OCI-LY7 (cell line): ENCODE measurements at regions not wholly inside any gene's neighbourhood (a gene's known extent, or its start where the extent isn't known, plus 50 kb on each side); places are given as distances from the start of the nearest gene placed in this dataset.

ENCODE experiments used
- BruUV-seq: library from RNA; stranded (reverse); fragments of 400-500 nt; replicated peaks from 2 replicates; lab custom pipeline; 2021; lab: Mats Ljungman, UMichigan
- CTCF ChIA-PET: fragments of 300-600 bp; sonication (Branson Sonifier 250); formaldehyde crosslinking; loops from one replicate; lab custom pipeline; 2022; ENCODE audit warnings: antibody characterized with exemption; ENCODE audit not compliant: unreplicated experiment; lab: Charles Lee
- POLR2A ChIA-PET: fragments of 300-600 bp; sonication (Branson Sonifier 250); formaldehyde crosslinking; loops from one replicate; lab custom pipeline; 2022; ENCODE audit warnings: antibody characterized with exemption; lab: Charles Lee
- DNase-seq: peaks from one replicate; pipeline ENCODE4 v3.0.0-alpha.2; 2015; ENCODE audit warnings: low spot score
- H2AFZ ChIP-seq: fragments of 200-600 bp; sonication (generic), shearing (Covaris generic); 2 replicates; pipeline ENCODE4 v1.6.1; 2014; ENCODE audit warnings: mild to moderate bottlenecking, antibody characterized with exemption, low read length, moderate library complexity
- H3K27ac ChIP-seq: fragments of 200-600 bp; sonication (generic); 2 replicates; pipeline ENCODE4 v1.5.1; 2014; ENCODE audit warnings: mixed run types, low read depth, mild to moderate bottlenecking, moderate library complexity, low read length, inconsistent platforms; ENCODE audit not compliant: poor library complexity, severe bottlenecking
- H3K36me3 ChIP-seq: fragments of 200-600 bp; sonication (generic); 2 replicates; pipeline ENCODE4 v1.6.1; 2014; ENCODE audit warnings: mild to moderate bottlenecking, antibody characterized with exemption, low read length, moderate library complexity, mixed read lengths; ENCODE audit not compliant: insufficient read depth
- H3K4me1 ChIP-seq: fragments of 200-600 bp; sonication (generic); 2 replicates; pipeline ENCODE4 v1.5.1; 2014; ENCODE audit warnings: mild to moderate bottlenecking, low read length; ENCODE audit not compliant: insufficient read depth, poor library complexity, severe bottlenecking
- H3K4me2 ChIP-seq: fragments of 200-600 bp; sonication (generic); 2 replicates; pipeline ENCODE4 v1.6.1; 2014; ENCODE audit warnings: mild to moderate bottlenecking, low read length
- H3K4me3 ChIP-seq: fragments of 200-600 bp; sonication (generic); 2 replicates; pipeline ENCODE4 v1.5.1; 2014; ENCODE audit warnings: mild to moderate bottlenecking, low read depth, low read length; ENCODE audit not compliant: poor library complexity, severe bottlenecking
- H3K79me2 ChIP-seq: fragments of 200-600 bp; sonication (generic); 2 replicates; pipeline ENCODE4 v1.6.1; 2016; ENCODE audit warnings: low read depth, mild to moderate bottlenecking, low read length, moderate library complexity, mixed read lengths; ENCODE audit not compliant: insufficient read depth
- H3K9me2 ChIP-seq: fragments of 200-600 bp; sonication (generic); 2 replicates; pipeline ENCODE4 v1.6.1; 2016; ENCODE audit warnings: mild to moderate bottlenecking, low read length, mixed read lengths; ENCODE audit not compliant: insufficient read depth
- H3K9me3 ChIP-seq: fragments of 200-600 bp; sonication (generic); 2 replicates; pipeline ENCODE4 v1.6.1; 2014; ENCODE audit warnings: mild to moderate bottlenecking, mixed run types, low read length, mixed read lengths
- H4K20me1 ChIP-seq: fragments of 200-600 bp; sonication (generic); 2 replicates; pipeline ENCODE4 v1.6.1; 2014; ENCODE audit warnings: mild to moderate bottlenecking, antibody characterized with exemption, low read length, moderate library complexity, mixed read lengths; ENCODE audit not compliant: insufficient read depth
- EZH2phosphoT487 ChIP-seq: fragments of 200-600 bp; sonication (generic); IDR thresholded peaks from 2 replicates; pipeline ENCODE4 v1.6.1; 2018; ENCODE audit warnings: low read depth, borderline replicate concordance, mild to moderate bottlenecking, mixed run types, antibody characterized with exemption, low read length, moderate library complexity, mixed read lengths
- intact Hi-C: fragments of 100-400 bp; cut with micrococcal nuclease; formaldehyde crosslinking; loops from one replicate; pipeline ENCODE4 v1.10.0; 2022; ENCODE audit not compliant: unreplicated experiment
- TF ChIP-seq, protein P1 (sequence below): fragments of 200-600 bp; sonication (generic); conservative IDR thresholded peaks from 2 replicates; pipeline ENCODE4 v1.5.1; 2014; ENCODE audit warnings: mild to moderate bottlenecking, antibody characterized with exemption, low read length, moderate library complexity, mixed read lengths

DNA sequence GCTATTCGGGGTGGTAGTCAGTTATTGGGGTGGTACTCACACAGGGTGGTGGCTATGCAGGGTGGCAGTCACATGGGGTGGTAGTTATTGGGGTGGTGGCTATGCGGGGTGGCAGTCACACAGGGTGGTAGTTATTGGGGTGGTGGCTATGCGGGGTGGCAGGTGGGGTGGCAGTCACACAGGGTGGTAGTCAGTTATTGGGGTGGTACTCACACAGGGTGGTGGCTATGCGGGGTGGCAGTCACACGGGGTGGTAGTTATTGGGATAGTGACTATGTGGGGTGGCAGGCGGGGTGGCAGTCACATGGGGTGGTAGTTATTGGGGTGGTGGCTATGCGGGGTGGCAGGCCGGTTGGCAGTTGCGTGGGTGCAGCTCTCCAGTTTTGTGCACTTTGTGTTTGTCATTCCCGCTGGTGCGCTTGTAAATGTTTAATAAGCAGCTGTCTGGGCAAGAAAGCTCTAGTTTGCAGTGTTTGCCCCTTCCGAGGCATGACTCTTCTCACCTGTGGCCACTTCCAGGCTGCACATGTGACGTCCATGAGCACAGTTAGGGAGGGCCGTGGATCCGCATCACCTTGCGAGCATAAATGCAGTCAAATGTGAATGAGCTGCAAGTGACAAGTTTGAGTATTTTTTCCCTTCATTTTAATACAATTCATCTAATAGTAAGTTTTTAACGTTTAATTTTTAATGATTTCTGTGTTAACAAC, 219.0 kb upstream of the CST7 start:
- no TSS peak for BruUV-seq
- Histone ChIP-seq H2AFZ (no peak overlapping the region), H3K27ac (no peak overlapping the region), H3K9me3 (no peaks in the 10 kb centered on the region), H3K9me2 (no peaks in the 10 kb centered on the region), H3K4me2 (no peak overlapping the region), H4K20me1 (no peaks in the 10 kb centered on the region), H3K36me3 (no peaks in the 10 kb centered on the region), H3K4me1 (no peaks in the 10 kb centered on the region), H3K79me2 (no peaks in the 10 kb centered on the region), H3K4me3 (no peak overlapping the region)
- intact Hi-C loops: no loop called here
- DNase-seq: no peak
- POLR2A ChIA-PET: no interaction called here
- TF ChIP-seq, protein P1, sequence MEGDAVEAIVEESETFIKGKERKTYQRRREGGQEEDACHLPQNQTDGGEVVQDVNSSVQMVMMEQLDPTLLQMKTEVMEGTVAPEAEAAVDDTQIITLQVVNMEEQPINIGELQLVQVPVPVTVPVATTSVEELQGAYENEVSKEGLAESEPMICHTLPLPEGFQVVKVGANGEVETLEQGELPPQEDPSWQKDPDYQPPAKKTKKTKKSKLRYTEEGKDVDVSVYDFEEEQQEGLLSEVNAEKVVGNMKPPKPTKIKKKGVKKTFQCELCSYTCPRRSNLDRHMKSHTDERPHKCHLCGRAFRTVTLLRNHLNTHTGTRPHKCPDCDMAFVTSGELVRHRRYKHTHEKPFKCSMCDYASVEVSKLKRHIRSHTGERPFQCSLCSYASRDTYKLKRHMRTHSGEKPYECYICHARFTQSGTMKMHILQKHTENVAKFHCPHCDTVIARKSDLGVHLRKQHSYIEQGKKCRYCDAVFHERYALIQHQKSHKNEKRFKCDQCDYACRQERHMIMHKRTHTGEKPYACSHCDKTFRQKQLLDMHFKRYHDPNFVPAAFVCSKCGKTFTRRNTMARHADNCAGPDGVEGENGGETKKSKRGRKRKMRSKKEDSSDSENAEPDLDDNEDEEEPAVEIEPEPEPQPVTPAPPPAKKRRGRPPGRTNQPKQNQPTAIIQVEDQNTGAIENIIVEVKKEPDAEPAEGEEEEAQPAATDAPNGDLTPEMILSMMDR: no peak
- TF ChIP-seq EZH2phosphoT487: no peak
- CTCF ChIA-PET: no interaction called here

DNA sequence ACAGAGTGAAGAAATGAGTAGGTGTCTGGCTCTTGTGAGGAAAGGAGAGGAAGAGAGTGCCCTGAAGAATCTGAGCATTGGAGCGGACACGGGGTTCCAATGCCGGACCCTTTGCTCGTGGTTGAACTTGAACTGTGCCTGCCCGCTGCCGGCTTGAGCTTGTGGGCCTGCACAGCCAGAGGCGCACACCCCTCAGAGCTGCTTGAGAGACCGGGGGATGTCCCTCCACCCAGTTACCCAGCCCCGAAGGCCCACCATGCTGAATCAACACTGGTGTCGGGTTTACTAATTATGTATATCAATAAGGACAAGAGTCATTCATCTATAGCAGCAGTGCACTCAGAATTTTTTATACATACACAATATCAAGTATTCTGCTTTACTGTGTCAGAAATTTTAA, 218.3 kb upstream of the CST7 start:
- H3K4me2 ChIP-seq: no peak overlapping the region
- no peaks in the 10 kb centered on the region for H3K9me2 ChIP-seq
- no peak overlapping the region for H3K4me3 ChIP-seq
- intact Hi-C loops: no loop called here
- no peaks in the 10 kb centered on the region for H3K4me1 ChIP-seq
- H3K27ac ChIP-seq: no peak overlapping the region
- TF ChIP-seq, protein P1: no peak
- TF ChIP-seq EZH2phosphoT487: no peak
- no peaks in the 10 kb centered on the region for H3K79me2 ChIP-seq
- H3K9me3 ChIP-seq: no peaks in the 10 kb centered on the region
- no peak for DNase-seq
- no TSS peak for BruUV-seq
- no peaks in the 10 kb centered on the region for H3K36me3 ChIP-seq
- no peaks in the 10 kb centered on the region for H4K20me1 ChIP-seq
- ChIA-PET CTCF (no interaction called here), POLR2A (no interaction called here)
- no peak overlapping the region for H2AFZ ChIP-seq

DNA sequence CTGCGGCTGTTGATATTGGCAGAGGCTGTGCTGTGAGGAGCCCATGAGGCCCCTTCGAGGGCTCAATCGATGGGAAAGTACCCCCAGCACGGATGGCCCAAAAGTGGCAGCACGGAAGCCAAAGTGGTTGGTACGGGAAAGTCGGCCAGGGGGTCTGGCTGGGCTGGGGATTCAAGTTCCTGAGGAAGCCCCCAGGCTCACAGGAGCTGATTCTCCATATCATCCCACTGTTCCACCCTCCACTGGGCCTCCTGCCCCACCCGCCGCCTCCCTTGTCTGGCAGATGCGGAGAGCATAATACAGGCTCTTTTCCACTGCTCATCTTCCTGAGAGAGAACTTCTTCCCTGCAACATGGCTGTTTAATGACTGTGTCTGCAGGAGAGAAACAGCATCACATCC, 217.8 kb upstream of the CST7 start:
- intact Hi-C loops: no loop called here
- no peaks in the 10 kb centered on the region for H4K20me1 ChIP-seq
- no peak overlapping the region for H3K27ac ChIP-seq
- no peaks in the 10 kb centered on the region for H3K36me3 ChIP-seq
- no peaks in the 10 kb centered on the region for H3K4me1 ChIP-seq
- DNase-seq: no peak
- no peak overlapping the region for H2AFZ ChIP-seq
- no peak for TF ChIP-seq EZH2phosphoT487
- TF ChIP-seq, protein P1: no peak
- BruUV-seq: no TSS peak
- no peaks in the 10 kb centered on the region for H3K9me2 ChIP-seq
- ChIA-PET POLR2A (no interaction called here), CTCF (no interaction called here)
- H3K79me2 ChIP-seq: no peaks in the 10 kb centered on the region
- no peaks in the 10 kb centered on the region for H3K9me3 ChIP-seq
- no peak overlapping the region for H3K4me3 ChIP-seq
- H3K4me2 ChIP-seq: no peak overlapping the region
